WI38 (cell line): ENCODE measurements at regions not wholly inside any gene's neighbourhood (a gene's known extent, or its start where the extent isn't known, plus 50 kb on each side); places are given as distances from the start of the nearest gene placed in this dataset.

Source experiments
- H3K4me3 ChIP-seq: 2 replicates; pipeline ENCODE4 v1.5.1; 2011; ENCODE audit warnings: low read depth, mild to moderate bottlenecking, control low read depth, low read length
- TF ChIP-seq, protein P1 (sequence below): IDR thresholded peaks from 2 replicates; pipeline ENCODE4 v1.5.1; 2012; ENCODE audit warnings: low read depth, mild to moderate bottlenecking, control low read depth, low read length

DNA sequence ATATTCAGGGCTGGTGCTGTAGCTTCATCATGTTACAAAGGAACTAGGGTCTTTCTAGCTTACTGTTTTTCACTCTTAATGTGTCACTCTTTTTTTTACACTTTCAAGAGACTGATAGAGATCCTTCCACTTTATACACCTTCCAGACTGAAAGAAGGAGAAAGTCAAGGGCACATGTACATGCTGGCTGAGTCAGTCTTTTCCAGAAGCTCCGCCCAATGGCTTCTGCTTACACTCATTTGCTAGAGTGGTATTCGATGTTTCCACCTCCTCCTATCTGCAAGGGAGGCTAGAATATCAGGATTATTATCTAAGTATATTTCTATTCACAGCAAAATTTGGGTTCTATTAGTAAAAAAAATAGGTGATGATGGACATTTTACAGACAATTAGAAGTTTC lies 325.8 kb upstream of the OR4E1 start:
- no peak overlapping the region for H3K4me3 ChIP-seq
- TF ChIP-seq, protein P1, sequence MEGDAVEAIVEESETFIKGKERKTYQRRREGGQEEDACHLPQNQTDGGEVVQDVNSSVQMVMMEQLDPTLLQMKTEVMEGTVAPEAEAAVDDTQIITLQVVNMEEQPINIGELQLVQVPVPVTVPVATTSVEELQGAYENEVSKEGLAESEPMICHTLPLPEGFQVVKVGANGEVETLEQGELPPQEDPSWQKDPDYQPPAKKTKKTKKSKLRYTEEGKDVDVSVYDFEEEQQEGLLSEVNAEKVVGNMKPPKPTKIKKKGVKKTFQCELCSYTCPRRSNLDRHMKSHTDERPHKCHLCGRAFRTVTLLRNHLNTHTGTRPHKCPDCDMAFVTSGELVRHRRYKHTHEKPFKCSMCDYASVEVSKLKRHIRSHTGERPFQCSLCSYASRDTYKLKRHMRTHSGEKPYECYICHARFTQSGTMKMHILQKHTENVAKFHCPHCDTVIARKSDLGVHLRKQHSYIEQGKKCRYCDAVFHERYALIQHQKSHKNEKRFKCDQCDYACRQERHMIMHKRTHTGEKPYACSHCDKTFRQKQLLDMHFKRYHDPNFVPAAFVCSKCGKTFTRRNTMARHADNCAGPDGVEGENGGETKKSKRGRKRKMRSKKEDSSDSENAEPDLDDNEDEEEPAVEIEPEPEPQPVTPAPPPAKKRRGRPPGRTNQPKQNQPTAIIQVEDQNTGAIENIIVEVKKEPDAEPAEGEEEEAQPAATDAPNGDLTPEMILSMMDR = no peak

- no peak overlapping the region for H3K4me3 ChIP-seq
- TF ChIP-seq, protein P1 = no peak
These were observed 323.7 kb upstream of the OR4E1 start for GRCh38 chr14:21997300-21997699.

- TF ChIP-seq, protein P1 = no peak
These were observed 321.7 kb upstream of the OR4E1 start for GRCh38 chr14:21995332-21995731.

DNA sequence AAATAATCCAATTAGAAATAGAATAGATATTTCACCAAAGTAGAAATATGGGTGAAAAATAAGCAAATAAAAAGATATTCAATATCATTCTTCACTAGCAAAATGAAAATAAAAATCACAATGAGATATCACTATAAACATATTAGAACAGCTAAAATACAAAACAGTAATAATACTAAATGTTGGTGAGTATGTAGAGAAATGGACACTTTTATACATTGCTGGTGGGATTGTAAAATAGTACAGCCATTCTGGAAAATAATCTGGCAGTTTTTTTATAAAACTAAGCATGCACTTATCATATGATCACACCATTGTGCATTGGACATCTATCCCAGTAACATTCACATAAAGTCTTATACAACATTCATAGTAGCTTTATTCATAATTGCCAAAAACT lies 320.2 kb upstream of the OR4E1 start:
- TF ChIP-seq, protein P1 = no peak
- no peak overlapping the region for H3K4me3 ChIP-seq

More at GRCh38 chr14:21995332-21995731, 321.7 kb upstream of the OR4E1 start:
- no peak overlapping the region for H3K4me3 ChIP-seq

GRCh38 chr14:21993070-21993469 lies 319.5 kb upstream of the OR4E1 start:
- H3K4me3 ChIP-seq = no peak overlapping the region

DNA sequence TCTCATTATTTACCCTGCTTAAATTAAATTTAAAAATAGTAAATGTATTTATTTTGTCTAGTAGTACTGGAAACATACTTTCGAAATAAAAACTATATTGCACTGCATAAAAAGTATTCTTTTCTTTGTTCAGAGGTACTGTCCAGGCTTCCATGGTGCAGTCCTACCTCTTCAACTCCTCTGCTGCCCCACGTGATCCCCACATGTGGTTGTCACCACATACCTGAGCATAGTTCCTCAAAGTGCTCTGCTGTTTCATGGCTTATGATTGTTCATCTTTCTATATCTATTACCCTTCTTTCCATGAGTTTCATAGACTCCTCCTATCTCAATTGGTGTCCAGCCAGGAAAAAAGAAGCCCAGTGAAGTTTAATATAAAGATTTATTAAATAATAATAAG lies 317.5 kb upstream of the OR4E1 start:
- TF ChIP-seq, protein P1 = no peak
- H3K4me3 ChIP-seq = no peak overlapping the region

More at GRCh38 chr14:21993070-21993469, 319.5 kb upstream of the OR4E1 start:
- TF ChIP-seq, protein P1 = no peak

DNA sequence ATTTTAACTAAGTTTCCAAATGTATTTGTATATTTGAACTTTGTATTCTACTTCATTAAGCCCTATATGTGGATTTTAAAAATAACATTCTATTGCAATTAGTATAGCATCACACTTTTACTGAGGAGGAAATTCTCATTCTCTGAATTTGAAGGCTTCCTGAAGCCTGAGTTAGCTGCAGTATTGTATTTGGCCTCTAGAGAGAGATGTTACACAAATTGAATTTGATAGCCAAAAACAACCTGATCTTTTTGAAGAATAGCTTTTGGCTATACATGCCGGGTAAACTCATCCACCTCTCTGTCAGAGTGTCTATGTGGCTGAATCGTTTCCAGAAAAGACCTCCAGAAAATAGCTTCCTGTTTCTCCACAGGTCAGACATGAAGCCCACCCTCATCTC lies 316.5 kb upstream of the OR4E1 start:
- H3K4me3 ChIP-seq = no peak overlapping the region
- TF ChIP-seq, protein P1 = no peak
